ENCODE measurements at regions not wholly inside any gene's neighbourhood (a gene's known extent, or its start where the extent isn't known, plus 50 kb on each side); places are given as distances from the start of the nearest gene placed in this dataset.
A peak's percentile ranks its signal among the peaks of the same experiment; 100 is the strongest.
"Not testable (repeated sequence)": the region's sequence is repeated elsewhere in the genome, so short reads cannot be mapped to it uniquely, and the experiment has no call there.

- no peak for DNase-seq (ENCODE audit: low spot score)
Measured at GRCh38 chr12:104906695-104907094, 51.4 kb downstream of the SLC41A2 start.

- not testable (repeated sequence) for DNase-seq (ENCODE audit: low spot score)
Measured at GRCh38 chr12:104905446-104905845, 52.6 kb downstream of the SLC41A2 start.

DNA sequence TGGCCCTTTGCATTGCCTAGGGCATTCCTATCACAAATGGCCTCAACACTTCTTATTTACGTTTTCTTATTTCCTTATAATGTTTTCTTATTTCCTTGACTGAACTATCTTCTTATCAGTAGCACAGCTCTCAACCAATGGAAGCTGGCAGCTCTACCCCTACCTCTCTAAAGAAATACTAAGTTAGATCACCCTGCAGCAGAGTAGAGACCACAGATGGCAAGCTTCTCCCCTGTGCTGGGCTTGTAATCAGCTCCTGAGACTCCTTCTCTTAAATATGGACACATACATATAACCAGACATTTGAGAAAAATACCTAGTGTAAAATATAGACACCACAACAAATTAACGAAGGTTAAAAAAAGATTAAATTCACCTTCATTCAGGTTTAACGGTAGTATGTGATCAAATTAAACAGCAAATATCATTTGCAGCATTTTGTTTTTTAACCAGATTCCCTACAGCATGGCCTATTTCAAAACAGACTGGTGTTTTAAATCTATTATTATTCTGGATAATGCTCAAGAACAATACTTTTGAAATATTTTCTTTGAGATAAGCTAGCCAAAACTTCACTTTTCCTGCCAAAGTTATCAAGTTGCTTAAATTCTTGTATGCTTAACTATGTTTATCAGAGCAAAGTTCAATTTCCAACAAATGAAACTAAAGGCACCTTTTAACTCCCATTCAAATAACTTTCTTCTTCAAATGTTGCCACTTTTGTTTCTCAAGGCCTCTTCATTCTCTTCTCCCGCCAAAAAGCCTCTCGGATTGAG, 54.3 kb downstream of the SLC41A2 start:
- DNase-seq (ENCODE audit: low spot score) = no peak

GRCh38 chr12:104902125-104902524, 56.0 kb downstream of the SLC41A2 start:
- no peak for DNase-seq (ENCODE audit: low spot score)

DNA sequence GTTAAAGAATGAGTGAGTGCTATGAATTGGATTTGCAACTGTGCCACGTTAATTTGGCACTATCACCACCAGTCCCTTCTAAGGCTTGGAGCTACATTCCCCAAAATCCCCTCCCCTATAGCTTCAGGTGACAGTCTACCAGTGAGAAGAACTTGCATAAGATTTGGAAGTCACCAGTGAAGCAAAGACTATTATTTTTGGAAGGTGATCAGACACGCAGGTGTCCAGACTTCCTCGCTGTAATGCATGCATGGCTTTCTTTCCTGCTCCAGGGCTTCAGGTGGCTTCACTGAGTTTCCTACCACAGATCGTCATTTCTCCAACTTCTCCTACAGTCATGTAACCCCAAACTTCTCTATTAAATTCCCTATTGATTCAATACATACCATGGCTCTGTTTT, 61.4 kb downstream of the SLC41A2 start:
- no peak for DNase-seq (ENCODE audit: low spot score)

- no peak for DNase-seq (ENCODE audit: low spot score)
Measured at GRCh38 chr12:104896146-104896545, 61.9 kb downstream of the SLC41A2 start.

- DNase-seq (ENCODE audit: low spot score) = no peak
Measured at GRCh38 chr12:104895415-104895814, 62.7 kb downstream of the SLC41A2 start.

- DNase-seq (ENCODE audit: low spot score) = no peak
Measured at GRCh38 chr12:104890476-104891096, 67.5 kb downstream of the SLC41A2 start.

DNA sequence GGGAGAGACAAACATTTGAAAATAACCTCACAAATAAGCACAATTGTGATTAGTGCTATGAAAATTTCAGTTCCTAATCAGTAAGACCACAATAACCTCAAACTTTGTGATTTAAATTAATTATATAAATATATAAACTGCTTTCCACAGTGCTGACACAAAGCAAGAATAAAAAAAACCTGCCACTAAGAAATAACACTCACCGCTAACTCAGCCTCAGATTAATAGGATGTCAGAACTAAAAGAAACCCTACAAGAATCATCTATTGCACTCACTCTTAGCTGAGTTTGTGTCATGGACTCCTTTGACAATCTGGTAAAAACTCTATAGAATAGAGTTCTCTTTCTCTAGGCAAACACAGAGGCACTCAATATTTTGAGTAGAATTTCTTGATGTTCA, 68.4 kb downstream of the SLC41A2 start:
- DNase-seq (ENCODE audit: low spot score) = no peak

- no peak for DNase-seq (ENCODE audit: low spot score)
Measured at GRCh38 chr12:104888892-104889291, 69.2 kb downstream of the SLC41A2 start.

DNA sequence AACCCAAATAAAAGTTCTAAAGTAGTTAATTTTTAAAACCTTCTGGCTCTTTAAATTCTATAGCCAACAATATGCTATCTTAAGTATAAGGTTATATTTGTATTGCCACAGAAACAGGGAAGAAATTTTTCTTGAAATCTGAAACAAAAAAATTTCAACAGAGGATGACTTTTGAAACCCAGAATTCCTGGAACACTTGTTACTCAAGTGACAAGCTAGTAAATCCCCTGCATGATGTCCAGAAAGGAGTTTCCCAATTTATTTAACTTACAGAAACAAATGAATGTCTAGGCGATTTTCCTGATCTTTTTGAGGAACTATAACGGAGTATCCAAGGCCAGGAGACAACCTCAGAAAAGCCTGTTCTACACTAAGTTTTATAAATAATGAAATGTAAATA, 69.6 kb downstream of the SLC41A2 start:
- no peak for DNase-seq (ENCODE audit: low spot score)

- DNase-seq (ENCODE audit: low spot score) = no peak
Measured at GRCh38 chr12:104887452-104887851, 70.6 kb downstream of the SLC41A2 start.

GRCh38 chr12:104886418-104887401, 71.4 kb downstream of the SLC41A2 start:
- DNase-seq (ENCODE audit: low spot score) = no peak

- not testable (repeated sequence) for DNase-seq (ENCODE audit: low spot score)
Measured at GRCh38 chr12:104878858-104879257, 79.2 kb downstream of the SLC41A2 start.

GRCh38 chr12:104877103-104877705, 80.9 kb downstream of the SLC41A2 start:
- peak; percentile 28 for DNase-seq (ENCODE audit: low spot score)

DNA sequence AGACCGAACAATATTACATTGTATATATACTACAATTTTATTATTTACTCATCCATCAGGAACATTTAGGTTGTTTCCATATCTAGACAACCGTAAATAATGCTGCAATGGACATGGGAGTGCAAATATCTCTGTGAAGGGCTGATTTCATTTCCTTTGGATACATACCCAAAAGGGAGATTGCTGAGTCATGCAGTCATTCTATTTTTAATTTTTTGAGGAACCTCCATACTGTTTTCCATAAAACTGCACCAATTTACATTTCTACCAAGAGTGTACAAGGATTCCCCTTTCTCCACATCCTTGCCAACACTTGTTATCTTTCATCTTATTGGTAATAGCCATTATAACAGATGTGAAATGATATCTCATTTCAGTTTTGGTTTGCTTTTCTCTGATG, 84.7 kb downstream of the SLC41A2 start:
- no peak for DNase-seq (ENCODE audit: low spot score)

- no peak for DNase-seq (ENCODE audit: low spot score)
Measured at GRCh38 chr12:104870797-104871196, 87.3 kb downstream of the SLC41A2 start.

GRCh38 chr12:104866291-104866690, 91.8 kb downstream of the SLC41A2 start:
- peak; percentile 21 for DNase-seq (ENCODE audit: low spot score)

DNA sequence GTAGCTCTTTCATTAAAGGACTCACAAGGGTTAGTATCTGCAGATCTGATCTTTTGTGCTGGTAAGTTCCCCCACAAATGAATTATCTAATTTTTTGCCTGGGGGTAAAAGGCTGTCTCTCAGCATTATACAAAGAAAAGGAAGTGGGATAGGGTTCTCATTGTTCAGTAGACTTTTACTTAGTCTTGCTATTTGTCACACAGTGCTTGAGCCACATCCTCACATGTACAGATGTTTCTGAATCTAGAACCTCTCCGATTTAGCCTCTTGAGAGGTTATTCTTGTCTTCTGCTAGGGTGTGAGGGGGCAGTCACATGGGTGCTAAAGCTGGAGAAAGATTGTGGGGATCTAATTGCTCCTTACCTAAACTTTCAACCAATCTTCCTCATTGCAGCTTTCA, 93.0 kb downstream of the SLC41A2 start:
- DNase-seq (ENCODE audit: low spot score) = no peak

GRCh38 chr12:104864668-104865067, 93.4 kb downstream of the SLC41A2 start:
- DNase-seq (ENCODE audit: low spot score) = no peak

GRCh38 chr12:104863296-104863948, 94.7 kb downstream of the SLC41A2 start:
- DNase-seq (ENCODE audit: low spot score) = peak; percentile 44
